CD4-positive, alpha-beta T cell treated with Interleukin-6 at 100 ng/mL for 8 hours (primary cell): ENCODE measurements at regions not wholly inside any gene's neighbourhood (a gene's known extent, or its start where the extent isn't known, plus 50 kb on each side); places are given as distances from the start of the nearest gene placed in this dataset.

Source experiments
- DNase-seq: peaks from one replicate; pipeline ENCODE4 v3.0.0-alpha.2; 2020; ENCODE audit warnings: mixed read lengths, low spot score

DNA sequence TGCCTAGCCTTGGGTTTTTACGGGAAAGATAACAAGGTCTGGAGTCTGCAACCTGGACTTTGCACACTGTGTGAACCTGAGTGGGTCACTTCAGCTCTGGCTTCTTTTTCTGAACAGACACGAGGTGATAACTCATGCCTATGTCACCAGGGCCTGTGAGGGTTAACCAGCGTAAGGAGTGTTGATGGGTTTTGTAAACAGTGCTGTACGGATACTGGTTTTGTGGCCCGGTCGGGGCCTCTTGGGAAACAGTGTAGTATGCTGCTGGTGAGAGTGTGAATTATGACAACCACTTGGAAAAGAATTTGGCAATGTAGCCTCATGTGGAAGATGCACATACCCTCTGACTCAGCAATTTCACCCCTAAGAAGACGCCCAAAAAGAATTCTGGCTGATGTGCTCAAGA is 266.8 kb downstream of the MN1 start:
- DNase-seq, result no peak

DNA sequence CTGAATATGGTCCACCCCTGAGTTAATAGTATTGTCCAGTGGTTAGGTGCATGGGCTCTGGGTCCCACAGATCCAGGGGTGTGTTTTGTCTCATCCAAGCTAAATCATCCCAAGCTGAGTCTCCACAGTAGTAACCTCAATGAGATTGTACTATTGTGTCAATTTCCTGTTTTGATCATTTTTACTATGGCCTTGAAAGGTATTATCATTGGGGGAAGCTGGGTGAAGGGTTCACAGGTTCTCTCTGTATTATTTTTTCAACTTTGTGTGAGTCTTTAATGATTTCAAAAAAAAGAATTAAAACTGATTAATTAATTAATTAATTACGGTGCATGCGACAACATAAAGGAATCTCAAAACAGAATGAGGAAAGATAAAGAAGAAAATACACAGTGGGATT is 266.1 kb downstream of the MN1 start:
- no peak for DNase-seq

DNA sequence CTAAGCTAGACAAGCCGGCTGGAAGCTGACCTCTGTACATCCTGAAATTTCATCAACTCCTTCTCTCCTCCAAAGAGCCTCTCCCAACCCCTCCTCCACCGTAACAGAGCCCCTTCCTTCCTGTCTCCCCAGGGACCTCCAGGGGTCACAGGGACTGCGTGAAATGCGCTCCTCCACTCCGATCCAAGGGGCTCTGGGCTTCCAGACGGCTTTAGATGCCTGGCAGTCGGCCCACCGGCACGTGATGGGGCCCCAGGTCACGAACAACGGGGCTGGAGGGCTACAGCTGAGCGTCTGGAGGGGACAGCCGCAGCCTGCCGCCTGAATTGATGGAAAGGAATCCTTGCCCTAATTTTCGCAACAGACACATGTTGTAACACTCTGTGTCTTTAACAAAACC is 264.1 kb downstream of the MN1 start:
- DNase-seq, result no peak

DNA sequence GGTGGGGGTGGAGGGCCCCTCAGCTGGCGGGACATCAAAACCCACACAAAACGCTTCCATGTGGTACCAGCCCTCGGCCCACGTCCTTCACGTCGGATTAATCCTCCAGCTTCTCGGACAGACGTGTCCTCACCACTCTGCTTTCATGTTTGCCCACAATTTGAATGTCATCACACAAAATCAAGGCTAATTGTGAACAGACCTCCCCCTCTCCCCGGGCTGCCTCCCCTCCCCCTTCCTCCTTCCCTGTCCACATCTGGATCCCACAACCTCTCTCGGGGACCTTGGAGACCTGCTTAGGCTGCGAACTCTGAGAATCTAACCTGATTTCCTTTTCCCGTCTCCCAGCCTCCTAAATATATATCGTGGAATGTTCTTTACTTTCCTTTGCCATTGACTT is 262.9 kb downstream of the MN1 start:
- no peak for DNase-seq

DNA sequence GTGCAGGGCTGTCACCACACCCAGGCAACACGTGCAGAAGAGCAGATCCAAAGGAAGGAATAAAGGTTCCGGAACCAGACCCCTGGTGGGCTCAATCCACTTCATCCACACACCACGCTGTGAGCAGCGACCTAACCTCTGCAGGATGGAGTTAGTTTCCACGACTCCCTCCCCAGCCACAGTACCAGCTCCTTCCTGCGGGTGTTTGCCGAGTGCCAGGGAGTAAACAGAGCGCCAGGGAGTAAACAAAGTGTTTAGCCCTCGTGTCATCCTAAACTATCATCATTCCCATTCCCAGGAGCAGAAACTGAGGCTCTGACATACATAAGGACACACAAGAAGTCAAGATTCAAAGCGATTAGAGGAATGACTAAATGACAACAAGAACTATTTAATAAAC is 261.3 kb downstream of the MN1 start:
- DNase-seq, result no peak

DNA sequence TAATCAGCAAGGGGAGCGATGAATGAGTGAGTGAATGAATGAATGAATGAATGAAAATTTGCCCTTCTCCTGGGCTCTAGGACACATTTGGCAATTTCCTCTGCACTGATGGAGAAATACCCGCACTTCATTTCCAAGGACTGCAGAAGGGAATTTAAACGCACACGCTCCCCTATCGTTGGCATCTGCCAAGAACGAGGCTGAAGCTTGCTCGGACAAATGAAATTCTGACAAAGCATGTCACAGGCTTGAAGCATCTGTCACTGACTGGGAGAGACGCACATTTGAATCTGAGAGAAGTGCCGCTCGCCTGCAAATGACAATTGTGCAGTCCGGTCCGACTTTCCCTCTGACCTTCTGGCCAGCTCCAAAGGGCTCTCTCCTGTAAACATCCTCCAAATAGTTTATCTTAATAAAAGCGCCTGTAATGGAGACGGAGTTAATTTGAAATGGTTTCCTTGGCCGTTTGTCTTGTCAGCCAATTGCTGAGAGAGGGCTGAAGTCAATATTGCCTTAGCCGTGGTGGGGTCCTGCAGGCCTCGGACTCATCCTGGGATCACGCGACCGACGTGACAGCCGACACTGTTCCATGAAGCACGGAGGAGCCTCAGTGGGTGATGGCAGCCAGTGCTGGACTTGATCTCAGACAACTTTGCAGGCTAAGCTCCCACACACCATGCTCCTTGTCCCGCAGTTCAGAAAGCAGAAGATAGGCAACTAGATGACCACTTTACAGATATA is 260.7 kb downstream of the MN1 start:
- no peak for DNase-seq

DNA sequence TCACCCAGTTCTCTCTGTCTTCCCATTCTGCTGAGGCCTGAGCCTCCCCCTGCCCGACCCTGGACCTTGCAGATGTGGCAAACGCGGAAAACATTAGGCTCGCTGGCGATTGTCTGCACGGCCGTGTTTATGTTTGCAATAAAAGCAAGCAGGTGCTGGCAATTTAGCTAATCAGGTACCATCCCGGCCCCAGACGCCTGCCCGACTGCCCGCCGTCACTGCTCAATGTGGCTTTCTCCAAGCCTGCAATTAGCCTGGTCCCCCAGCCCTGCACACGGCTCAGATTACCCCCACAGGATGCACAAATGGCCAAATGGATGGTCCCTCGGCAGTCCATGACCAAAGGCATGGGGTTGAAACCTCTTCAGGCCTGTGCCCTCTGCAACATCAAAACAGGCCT is 259.7 kb downstream of the MN1 start:
- DNase-seq, result no peak

DNA sequence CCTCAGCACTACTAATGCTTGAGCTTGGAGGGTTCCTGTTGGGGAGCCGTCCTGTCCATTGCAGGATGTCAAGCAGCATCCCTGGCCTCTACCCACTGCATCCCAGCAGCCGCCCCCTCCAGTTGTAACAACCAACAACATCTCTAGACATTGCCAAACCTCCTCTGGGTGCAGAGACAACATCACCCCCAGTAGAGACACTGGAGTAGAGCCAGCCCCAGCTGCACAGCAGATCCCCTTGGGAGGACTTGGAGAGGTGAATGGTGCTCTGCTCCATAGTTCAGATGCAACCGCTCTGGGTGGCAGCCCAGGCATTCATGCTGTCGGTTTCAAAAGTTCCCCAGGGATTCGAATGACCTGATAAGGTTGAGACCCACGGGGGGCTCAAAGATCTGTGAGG is 259.0 kb downstream of the MN1 start:
- DNase-seq, result no peak

DNA sequence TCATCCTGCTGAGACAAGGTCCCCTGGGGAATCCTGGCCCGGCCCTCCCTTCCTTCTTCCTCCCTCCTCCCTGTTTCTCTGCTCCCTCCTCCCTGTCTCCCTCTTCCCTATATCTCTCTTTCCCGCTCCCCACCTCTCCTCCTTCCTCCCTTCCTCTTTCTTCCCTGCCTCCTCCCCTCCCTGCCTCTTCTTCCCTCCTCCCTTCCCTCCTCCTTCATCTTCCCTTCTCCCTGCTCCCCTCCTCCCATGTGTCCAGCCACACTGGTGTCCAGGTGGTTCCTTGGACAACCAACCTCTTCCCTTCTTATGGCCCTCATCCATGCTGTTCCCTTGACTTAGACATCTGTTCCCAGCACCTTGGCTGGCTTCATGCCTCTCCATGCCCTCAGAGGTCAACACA is 258.1 kb downstream of the MN1 start:
- DNase-seq, result no peak

DNA sequence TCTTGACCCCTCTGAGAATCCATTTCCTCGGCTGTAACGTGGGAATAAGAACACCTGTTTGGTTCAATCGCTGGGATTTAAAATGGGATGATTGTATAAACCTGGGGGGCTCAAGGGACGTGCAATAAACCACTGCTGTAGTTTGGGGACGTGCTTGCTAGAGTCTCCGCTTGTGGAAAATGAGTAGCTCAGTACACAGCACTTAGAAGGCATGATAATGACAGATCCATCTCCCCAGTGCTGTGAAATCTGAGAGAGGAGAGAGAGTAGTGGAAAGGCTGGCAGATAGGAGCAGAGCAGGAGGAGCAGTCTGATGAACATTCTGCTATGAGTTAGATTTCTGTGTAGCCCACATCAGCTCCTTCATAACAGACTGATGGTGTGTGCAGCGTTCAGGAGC is 256.5 kb downstream of the MN1 start:
- no peak for DNase-seq

DNA sequence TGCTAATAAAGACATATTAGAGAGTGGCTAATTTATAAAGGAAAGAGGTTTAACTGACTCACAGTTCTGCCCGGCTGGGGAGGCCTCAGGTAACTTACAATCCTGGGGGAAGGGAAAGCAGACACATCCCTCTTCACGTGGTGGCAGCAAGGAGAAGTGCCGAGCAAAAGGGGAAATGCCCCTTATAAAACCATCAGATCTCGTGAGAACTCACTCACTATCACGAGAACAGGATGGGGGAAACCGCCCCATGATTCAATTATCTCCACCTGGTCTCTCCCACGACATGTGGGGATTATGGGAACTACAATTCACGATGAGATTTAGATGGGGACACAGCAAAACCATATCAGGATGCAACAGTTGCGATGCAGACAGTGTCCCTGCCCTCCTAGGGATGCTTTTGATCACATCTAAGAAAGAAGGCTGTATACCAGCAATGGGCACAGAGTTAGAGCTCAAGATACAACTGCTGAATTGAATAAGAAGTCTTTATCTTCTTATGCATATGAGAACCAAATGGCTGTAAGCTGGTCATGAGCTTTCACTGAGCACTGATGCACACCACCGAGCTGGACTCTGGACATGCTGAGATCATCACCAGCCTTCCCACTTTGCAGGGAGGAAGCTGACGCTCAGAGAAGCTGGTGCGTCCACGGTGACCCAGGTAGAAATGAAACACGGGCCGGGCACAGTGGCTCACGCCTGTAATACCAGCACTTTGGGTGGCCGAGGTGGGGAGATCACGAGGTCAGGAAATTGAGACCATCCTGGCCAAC is 255.2 kb downstream of the MN1 start:
- DNase-seq, result no peak

DNA sequence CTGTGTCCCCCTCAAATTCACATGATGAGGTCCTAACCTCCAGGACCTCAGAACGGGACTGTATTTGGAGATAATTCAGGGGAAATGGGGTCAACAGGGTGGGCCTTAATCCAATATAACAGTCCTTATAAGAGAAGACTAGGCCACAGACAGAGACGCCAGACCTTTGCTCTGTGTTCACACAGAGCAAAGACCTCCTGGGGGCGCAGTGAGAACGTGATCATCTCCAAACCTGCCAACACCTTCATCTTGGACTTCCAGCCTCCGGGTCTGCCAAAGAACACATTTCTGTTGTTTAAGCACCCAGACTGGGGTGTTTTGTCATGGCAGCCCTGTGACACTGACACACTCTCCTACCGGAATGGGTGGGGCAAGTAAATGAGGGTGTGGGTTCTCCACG is 250.2 kb downstream of the MN1 start:
- DNase-seq, result no peak

DNA sequence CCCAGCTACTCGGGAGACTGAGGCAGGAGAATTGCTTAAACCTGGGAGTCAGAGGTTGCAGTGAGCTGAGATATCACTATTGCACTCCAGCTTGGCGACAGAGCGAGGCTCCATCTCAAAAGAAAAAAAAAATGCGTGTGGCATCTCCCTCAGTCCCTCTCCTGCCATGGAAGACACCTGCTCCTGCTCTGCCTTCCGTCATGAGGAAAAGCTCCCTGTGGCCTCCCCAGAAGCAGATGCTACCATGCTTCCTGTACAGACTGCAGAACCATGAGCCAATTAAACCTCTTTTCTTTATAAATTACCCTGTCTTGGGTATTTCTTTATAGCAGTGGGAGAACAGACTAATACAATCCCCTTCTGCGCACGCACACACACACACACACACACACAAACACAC is 249.4 kb downstream of the MN1 start:
- no peak for DNase-seq

DNA sequence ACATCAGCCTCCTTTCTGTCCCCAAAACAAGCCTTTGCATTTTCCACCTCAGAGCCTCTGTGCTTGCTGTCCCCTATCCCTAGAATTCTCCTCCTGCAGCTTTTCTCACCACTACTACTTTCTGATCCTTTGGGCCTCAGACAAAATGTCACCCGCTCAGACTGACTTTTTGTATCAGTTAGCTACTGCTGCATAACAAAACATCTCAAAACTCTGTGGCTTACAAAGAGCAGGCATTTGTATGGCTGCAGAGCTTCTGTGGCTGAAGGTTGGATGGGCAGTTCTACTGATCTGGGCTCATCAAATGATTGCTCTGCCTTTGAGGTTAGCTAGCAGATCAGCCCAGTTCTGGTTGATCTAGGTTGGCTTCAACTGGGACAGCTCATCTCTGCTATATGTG is 248.7 kb downstream of the MN1 start:
- no peak for DNase-seq

DNA sequence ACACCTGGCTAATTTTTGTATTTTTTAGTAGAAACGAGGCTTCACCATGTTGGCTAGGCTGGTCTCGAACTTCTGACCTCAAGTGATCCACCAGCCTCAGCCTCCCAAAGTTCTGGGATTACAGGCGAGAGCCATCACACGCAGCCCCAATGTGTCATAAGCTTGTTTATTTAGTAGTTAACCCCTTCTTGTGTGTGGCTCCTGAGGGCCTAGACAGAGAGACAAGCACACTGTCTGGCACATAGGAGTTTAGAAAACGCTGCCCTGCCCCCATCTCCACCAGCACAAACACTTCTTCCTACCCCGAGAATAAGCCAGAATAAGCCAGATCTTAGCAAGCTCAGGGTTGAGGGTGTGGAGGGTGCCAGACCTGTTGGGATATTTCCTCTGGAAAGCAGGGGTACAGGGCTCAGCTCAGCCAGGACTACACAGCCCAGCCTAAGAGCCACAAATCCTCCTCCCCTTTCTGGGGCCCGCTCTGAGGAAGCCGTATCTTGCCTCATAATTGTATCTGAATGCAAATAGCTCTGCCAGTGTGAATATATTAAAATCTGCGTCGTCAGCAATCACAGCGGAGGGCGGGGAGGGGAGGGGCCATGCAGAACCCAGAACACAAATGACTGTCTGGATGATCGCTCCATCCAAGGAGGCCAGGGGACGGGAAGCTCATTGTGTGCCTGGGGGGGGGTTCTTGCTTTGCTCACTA is 247.3 kb downstream of the MN1 start:
- no peak for DNase-seq

DNA sequence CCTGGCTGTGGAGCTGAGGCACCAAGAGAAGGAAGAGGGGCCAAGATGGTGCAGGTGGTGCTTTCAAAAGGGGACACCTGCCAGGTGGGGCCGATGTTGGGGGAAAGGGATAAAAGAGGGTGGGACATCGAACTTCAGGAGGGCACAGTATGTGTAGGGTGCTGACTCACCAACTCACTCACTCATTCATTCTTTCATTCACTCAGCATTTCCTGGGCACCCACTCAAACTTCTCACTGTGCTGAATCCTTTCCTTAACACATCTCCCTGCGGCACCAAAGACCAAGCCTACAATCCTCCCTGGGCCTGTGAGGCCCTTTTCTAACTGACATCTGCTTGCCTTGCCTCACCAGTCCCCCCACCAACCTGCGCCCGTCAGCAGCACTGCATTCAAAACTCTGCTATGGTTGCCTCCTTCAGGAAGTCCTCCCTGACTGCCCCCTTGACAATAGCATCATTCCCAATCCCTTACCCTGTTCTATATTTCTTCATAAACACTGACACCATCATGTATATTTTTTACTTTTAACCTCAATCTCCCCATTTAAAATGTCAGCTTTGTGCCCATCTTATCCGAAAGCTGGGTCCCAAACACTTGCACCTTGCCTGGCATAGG is 246.6 kb downstream of the MN1 start:
- DNase-seq, result no peak

DNA sequence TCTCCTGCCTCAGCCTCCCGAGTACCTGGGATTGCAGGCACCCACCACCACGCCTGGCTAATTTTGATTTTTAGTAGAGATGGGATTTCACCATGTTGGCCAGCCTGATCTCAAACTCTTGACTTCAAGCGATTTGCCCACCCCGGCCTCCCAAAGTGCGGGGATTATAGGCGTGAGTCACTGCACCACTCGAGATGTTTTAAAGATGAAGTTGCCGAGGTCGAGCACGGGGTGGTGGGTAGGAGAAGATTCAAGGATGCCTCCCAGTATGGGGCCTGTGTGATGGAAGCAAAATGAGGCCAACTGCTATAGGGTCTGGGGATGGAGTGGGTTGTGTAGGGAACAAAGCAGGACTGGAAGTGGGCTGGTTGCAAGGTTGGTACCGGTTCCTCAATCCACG is 245.2 kb downstream of the MN1 start:
- no peak for DNase-seq

DNA sequence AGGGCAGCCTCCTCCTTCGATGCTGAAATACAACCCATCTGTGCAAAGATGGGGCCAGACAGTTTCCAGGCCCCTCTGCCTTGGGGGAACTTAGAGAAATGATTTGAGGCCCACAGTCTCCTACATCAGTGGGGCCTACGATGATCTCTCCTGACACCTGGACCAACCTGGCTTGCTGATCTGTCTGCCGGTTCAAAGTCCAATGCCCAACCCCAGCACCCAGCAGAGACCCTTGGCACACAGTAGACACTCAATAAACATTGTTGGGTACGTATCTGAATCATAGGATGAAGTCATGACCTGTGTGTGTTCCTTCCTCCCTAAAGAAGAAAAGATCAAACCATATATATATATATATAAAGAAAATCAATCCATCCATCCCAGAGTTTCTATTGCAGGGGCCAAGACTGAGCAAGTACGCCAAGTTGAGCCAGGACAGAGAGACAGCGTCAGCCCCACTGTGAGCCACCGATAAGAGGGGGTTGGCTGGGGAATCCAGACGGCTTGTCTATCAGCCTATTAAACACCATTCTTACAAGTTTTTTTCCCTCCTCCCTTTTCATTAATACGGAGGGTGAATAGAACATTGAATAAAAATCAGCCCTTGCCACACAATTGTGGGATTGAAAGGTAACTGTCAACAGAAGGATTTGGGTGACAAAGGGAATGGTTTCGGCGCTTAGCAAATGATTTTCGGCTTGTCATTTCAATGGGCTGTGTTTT is 244.1 kb downstream of the MN1 start:
- DNase-seq, result no peak

DNA sequence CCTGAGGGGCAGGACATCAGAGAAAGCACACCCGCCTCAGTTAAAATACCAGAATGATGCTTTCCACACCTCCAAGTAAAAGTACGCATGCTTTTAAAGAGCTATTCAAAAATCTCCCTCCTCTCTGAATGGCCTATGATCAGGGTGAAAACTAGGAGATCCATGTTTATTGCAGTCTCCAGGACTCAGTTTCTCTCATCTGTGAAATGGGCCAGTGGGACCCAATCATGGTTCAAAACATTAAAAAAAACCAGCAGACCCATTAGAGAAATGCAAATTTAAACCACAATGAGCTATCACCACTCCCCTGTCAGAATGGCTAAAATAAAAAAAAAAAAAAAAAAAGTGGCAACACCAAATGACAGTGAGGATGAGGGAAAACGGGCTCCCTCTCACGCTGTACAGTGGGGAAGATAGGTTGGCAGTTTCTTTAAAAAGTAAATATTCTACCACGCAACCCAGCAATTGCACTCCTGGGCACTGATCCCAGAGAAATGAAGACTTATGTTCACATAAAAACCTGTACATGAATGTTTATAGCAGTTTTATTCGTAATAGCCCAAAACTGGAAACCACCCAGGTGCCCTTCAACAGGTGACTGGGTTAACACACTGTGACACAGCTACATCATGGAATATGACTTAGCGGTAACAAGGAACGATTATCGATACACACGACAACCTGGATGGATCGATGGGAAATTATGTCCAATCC is 242.7 kb downstream of the MN1 start:
- DNase-seq, result no peak

DNA sequence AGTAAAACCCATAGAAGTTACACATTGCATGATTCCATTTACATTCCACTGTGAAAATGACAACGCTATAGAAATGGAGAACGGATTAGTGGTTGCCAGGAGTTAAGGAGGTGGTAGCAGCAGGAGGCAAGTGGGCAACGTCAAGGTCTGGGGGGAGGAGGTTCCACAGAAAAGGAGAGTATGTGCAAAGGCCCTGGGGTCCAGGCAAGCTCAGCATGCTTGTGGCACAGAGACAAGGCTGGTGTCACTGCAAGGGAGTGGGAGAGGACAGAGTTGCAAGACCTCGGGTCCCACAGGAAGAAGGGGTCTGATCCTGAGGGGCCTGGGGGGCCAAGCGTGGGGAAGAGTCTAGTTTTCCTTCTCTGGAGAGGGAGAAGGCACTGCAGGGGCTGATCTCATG is 240.8 kb downstream of the MN1 start:
- DNase-seq, result no peak

DNA sequence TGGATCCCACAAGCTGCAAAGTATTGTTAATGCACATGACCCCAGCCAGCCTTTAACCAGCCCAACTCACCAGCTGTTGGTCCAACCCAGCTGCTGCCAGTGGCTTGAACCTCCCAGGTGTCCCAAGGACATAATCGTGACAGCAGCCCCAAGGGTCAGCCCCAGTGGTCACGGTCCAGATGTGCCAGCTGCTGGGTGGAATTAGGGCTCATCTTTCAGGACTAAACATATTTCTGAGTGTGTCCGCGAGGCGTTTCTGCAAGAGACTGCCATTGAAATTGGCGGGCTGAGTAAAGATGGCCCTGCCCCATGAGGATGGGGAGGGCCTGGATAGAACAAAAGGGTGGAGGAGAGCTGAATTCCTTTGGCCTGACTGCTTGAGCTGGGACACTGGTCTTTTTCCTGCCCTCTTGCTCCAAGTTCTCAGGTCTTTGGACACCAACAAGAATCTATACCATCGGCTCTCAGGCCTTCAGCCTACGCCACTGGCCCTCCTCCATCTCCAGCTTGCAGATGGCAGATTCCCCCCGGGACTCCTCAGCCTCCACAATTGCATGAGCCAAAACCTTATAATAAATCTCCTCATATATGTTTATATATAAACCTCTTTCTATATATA is 240.2 kb downstream of the MN1 start:
- DNase-seq, result no peak
